ENCODE measurements at regions not wholly inside any gene's neighbourhood (a gene's known extent, or its start where the extent isn't known, plus 50 kb on each side); places are given as distances from the start of the nearest gene placed in this dataset.

DNA sequence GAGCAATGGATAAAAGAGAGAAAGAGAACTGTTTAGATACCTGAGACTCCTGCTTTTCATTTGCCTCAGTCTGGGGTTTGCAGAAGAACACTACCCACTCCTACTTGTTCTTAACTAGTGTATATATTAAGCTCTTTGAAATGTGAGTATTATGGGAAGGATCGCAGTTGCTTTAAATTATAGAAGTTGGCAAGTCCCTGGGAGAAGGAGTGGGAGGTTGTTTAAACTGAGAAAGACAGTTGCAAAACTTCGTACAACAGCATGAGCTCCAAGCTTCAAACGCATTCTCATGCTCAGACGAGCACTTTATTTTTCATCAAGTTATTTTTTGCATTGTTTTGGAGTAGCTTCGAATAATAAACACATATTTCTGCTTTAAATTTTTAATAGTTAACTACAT is 88.1 kb upstream of the C1QTNF7 start:
- TF ChIP-seq, protein P1, sequence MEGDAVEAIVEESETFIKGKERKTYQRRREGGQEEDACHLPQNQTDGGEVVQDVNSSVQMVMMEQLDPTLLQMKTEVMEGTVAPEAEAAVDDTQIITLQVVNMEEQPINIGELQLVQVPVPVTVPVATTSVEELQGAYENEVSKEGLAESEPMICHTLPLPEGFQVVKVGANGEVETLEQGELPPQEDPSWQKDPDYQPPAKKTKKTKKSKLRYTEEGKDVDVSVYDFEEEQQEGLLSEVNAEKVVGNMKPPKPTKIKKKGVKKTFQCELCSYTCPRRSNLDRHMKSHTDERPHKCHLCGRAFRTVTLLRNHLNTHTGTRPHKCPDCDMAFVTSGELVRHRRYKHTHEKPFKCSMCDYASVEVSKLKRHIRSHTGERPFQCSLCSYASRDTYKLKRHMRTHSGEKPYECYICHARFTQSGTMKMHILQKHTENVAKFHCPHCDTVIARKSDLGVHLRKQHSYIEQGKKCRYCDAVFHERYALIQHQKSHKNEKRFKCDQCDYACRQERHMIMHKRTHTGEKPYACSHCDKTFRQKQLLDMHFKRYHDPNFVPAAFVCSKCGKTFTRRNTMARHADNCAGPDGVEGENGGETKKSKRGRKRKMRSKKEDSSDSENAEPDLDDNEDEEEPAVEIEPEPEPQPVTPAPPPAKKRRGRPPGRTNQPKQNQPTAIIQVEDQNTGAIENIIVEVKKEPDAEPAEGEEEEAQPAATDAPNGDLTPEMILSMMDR (IDR thresholded peaks at IDR 0.05; ENCODE audit: insufficient read depth, low read depth, low read length): no peak
- DNase-seq (ENCODE audit: low read depth): peak; percentile 82
- peak overlapping the region; percentile 48 for H3K4me3 ChIP-seq (ENCODE audit: low read depth, low read length)

DNA sequence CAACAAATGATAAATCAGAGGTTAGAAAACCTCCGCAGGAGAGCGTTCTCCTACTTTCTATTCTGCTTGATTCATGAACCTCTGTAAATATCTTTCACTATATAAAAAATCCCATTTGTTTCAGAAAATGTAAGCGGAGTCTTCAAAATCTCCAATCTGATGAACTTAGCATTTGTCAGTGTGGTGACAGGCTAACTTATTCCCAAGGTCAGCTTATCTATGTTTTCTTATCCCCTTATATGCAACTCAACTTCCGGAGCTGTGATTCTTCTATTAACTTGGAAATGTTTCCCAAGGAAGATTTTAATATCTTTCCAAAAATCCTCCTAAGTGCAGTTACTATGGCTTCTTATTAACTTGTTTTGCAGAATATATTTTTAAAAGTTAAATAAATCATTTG is 87.5 kb upstream of the C1QTNF7 start:
- H3K4me3 ChIP-seq (ENCODE audit: low read depth, low read length): peak overlapping the region; percentile 48
- DNase-seq (ENCODE audit: low read depth): no peak
- TF ChIP-seq, protein P1 (IDR thresholded peaks at IDR 0.05; ENCODE audit: insufficient read depth, low read depth, low read length): no peak

DNA sequence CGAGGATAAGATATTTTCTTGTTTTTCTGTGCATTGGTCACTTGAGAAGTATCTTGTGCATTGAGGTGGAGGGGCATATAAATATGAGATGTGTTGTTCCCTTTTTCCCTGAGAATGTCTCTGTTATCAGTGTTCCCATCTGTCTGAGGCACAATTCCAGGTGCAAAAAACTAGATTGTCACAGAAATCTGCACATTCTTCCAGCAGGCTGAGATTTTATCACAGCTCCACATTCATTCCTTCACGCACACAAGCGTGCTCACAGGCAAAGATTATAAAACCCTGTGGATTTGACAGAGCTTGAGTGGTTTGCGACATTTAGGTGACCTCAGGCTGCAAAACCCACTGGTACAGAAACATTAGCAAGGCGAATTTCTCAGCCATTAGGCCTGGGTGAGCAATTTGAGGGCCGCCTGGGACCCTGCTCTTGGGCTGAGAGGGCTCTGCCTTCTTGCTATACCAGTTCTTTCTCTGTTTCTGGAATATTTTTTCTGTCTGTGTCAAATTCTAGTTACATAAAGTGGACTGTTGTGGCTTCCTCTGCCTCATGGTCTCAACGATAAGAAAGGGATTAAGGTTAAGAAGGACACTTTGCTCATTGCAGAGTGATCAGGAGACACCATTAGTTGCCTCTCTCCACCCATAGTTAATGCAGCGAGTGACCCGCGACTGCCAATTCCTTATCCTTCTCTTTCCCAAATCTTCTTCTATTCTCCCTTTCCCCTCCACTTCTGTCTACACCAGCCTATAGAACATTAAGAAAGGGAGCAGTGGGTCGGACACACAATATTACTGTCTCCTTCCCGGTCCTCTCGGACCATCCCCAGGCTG is 86.7 kb upstream of the C1QTNF7 start:
- DNase-seq (ENCODE audit: low read depth): no peak
- TF ChIP-seq, protein P1 (IDR thresholded peaks at IDR 0.05; ENCODE audit: insufficient read depth, low read depth, low read length): no peak
- peak overlapping the region; percentile 48 for H3K4me3 ChIP-seq (ENCODE audit: low read depth, low read length)

DNA sequence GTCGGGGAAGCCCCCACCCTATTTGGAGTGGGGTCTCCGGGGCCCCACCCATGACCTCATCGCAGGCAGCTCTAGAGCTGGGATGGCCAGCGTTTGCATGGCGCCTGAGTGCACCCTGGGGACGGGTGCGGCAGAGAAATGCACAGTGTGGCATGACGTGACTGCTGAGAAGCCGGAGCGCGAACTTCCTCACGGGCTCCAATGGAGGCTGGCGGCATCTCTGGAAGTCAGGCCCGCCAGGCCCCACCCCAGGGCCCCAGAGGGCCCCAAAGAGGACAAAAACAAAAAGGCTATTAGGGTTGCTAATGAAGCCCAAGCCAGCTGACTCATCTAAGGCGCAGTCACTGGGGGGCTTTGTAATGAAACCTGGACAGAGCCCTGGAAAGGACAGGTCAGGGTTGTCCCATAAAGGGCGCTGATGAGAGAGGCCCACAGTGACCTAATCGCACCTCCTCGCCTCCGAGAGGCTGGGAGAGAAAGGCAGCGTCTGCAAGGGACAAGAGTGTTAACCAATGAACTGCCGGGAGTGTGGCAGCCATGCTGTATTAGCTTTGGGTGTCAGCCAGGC is 86.0 kb upstream of the C1QTNF7 start:
- DNase-seq (ENCODE audit: low read depth): no peak
- no peak overlapping the region for H3K4me3 ChIP-seq (ENCODE audit: low read depth, low read length)
- TF ChIP-seq, protein P1 (IDR thresholded peaks at IDR 0.05; ENCODE audit: insufficient read depth, low read depth, low read length): no peak

DNA sequence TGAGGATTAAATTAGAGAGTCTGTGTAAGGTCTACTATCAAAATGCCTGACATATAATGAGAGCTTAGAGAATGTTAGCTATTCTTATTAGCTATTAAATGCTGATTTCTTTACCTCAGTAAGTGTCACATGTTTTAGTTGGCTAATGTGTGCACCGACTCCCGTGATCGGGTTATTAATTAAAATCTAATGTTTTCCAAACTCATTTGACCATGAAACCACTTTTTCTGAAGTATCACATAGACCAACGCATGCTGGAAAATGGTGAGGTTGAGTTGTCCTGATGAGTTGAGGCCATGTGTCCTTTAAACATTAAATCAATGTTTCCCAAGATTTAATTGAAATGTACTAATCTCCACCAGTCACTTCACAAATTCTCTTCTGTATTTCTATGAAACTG is 84.8 kb upstream of the C1QTNF7 start:
- TF ChIP-seq, protein P1 (IDR thresholded peaks at IDR 0.05; ENCODE audit: insufficient read depth, low read depth, low read length): no peak
- no peak for DNase-seq (ENCODE audit: low read depth)
- H3K4me3 ChIP-seq (ENCODE audit: low read depth, low read length): no peak overlapping the region

DNA sequence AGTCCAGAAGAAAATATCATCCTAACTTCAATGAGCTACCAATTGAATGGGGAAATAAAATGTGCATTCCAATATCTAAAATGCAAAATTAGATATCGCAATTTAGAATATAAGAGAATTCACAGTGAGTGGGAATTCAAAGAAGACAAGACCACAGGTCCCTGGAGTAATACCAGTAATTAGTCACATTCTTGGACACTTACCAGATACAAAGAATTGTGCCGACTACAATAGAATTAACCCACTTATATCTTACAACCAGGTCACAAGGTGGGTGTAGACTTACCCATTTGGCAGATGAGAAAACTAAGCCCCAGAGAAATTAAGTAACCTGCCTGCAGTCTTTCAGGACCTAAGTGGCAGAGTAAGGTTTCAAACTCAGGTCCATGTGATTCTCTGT is 84.3 kb upstream of the C1QTNF7 start:
- TF ChIP-seq, protein P1 (IDR thresholded peaks at IDR 0.05; ENCODE audit: insufficient read depth, low read depth, low read length): no peak
- no peak for DNase-seq (ENCODE audit: low read depth)

More for the DNA sequence above, 84.3 kb upstream of the C1QTNF7 start:
- H3K4me3 ChIP-seq (ENCODE audit: low read depth, low read length): no peak overlapping the region
